CD4-positive, alpha-beta T cell (primary cell): ENCODE measurements at regions not wholly inside any gene's neighbourhood (a gene's known extent, or its start where the extent isn't known, plus 50 kb on each side); places are given as distances from the start of the nearest gene placed in this dataset.
"Not testable (repeated sequence)": the region's sequence is repeated elsewhere in the genome, so short reads cannot be mapped to it uniquely, and the experiment has no call there.

Experiments
- ATAC-seq: fragments of 200-7000 bp; cut with Tn5 transposase; one replicate; pipeline ENCODE4 v1.10.0; 2022; ENCODE audit warnings: mild to moderate bottlenecking; ENCODE audit not compliant: poor library complexity
- CTCF ChIA-PET: fragments of 350-600 bp; sonication (Branson Sonifier 250); formaldehyde crosslinking; loops from one replicate; lab custom pipeline; 2021; ENCODE audit warnings: antibody characterized with exemption, inconsistent platforms; lab: Charles Lee
- POLR2A ChIA-PET: fragments of 350-600 bp; sonication (Branson Sonifier 250); formaldehyde crosslinking; loops from one replicate; lab custom pipeline; 2021; ENCODE audit warnings: antibody characterized with exemption, inconsistent platforms; lab: Charles Lee
- DNase-seq, 14 experiments: peaks; one replicate each; pipeline ENCODE4 v3.0.0-alpha.2; 2013 to 2020; ENCODE audit warnings: mixed read lengths in 2 of 14
- H3K27ac ChIP-seq, 2 donors: one replicate each; pipeline versions ENCODE4 v1.5.1 to v1.7.0; 2013; ENCODE audit warnings: low read length in 2 of 2, low read depth in 1 of 2, mild to moderate bottlenecking in 1 of 2
- H3K27me3 ChIP-seq, 2 experiments: 1 replicate in 1 of 2; 2 replicates in 1 of 2; pipeline versions ENCODE4 v1.6.1 to v1.7.0; 2013; ENCODE audit warnings: low read length in 2 of 2, control low read depth in 1 of 2, mild to moderate bottlenecking in 1 of 2, moderate library complexity in 1 of 2; ENCODE audit not compliant: insufficient read depth in 2 of 2, control insufficient read depth in 1 of 2
- H3K36me3 ChIP-seq: one replicate; pipeline ENCODE4 v1.6.1; 2013; ENCODE audit warnings: low read length, control low read depth; ENCODE audit not compliant: insufficient read depth
- H3K4me1 ChIP-seq: one replicate; pipeline ENCODE4 v1.6.1; 2013; ENCODE audit warnings: low read length, control low read depth; ENCODE audit not compliant: insufficient read depth
- H3K4me3 ChIP-seq: one replicate; pipeline ENCODE4 v1.5.1; 2013; ENCODE audit warnings: mild to moderate bottlenecking, low read length, moderate library complexity
- H3K9me3 ChIP-seq, 2 experiments: 1 replicate in 1 of 2; 2 replicates in 1 of 2; pipeline versions ENCODE4 v1.6.1 to v1.7.0; 2013; ENCODE audit warnings: low read length in 2 of 2, mild to moderate bottlenecking in 2 of 2, control low read depth in 1 of 2, moderate library complexity in 1 of 2; ENCODE audit not compliant: control insufficient read depth in 1 of 2, insufficient read depth in 1 of 2
- H3K27ac Mint-ChIP-seq: one replicate; pipeline ENCODE4 v1.8.0; 2020; ENCODE audit warnings: mixed read lengths
- H3K27me3 Mint-ChIP-seq: one replicate; pipeline ENCODE4 v1.8.0; 2021; ENCODE audit warnings: mixed read lengths
- H3K36me3 Mint-ChIP-seq: one replicate; pipeline ENCODE4 v1.8.0; 2021; ENCODE audit warnings: low read depth, mixed read lengths
- H3K4me1 Mint-ChIP-seq: one replicate; pipeline ENCODE4 v1.8.0; 2021; ENCODE audit warnings: low read depth, mixed read lengths
- H3K4me3 Mint-ChIP-seq: one replicate; pipeline ENCODE4 v1.8.0; 2020; ENCODE audit warnings: mild to moderate bottlenecking, mixed read lengths
- H3K9me3 Mint-ChIP-seq: one replicate; pipeline ENCODE4 v1.8.0; 2020; ENCODE audit warnings: mixed read lengths
- CTCF ChIP-seq: fragments of 200-600 bp; IDR thresholded peaks from one replicate; pipeline ENCODE4 v1.8.0; 2022; ENCODE audit warnings: antibody characterized with exemption, mild to moderate bottlenecking
- intact Hi-C, 2 experiments: fragments of 100-400 bp; cut with DNase I in 1 of 2; cut with micrococcal nuclease in 1 of 2; formaldehyde crosslinking; loops; one replicate each; pipeline versions ENCODE4 v1.15.1 to v1.9.0; 2023 to 2025; cut with DNase I, micrococcal nuclease

GRCh38 chr4:181834071-181834470 lies 409.1 kb upstream of the TENM3 start:
- CTCF ChIA-PET = no interaction called here
- DNase-seq = no peak
- Mint-ChIP-seq H3K9me3 (peaks cover 3% of the 10 kb centered on the region), H3K27me3 (no peaks in the 10 kb centered on the region), H3K36me3 (no peaks in the 10 kb centered on the region), H3K4me1 (no peaks in the 10 kb centered on the region), H3K27ac (no peak overlapping the region), H3K4me3 (no peak overlapping the region)
- TF ChIP-seq CTCF = no peak
- POLR2A ChIA-PET = no interaction called here
- Histone ChIP-seq H3K9me3 (peaks cover 0 to 4% of the 10 kb centered on the region in 2 experiments), H3K27me3 (no peaks in the 10 kb centered on the region), H3K4me3 (no peak overlapping the region), H3K36me3 (no peaks in the 10 kb centered on the region), H3K4me1 (no peaks in the 10 kb centered on the region), H3K27ac (no peak overlapping the region)
- no peak for ATAC-seq
- intact Hi-C loops = no loop called here

- Histone ChIP-seq H3K9me3 (peaks cover 0 to 4% of the 10 kb centered on the region in 2 experiments), H3K27ac (no peak overlapping the region), H3K27me3 (no peaks in the 10 kb centered on the region), H3K36me3 (no peaks in the 10 kb centered on the region), H3K4me3 (no peak overlapping the region), H3K4me1 (no peaks in the 10 kb centered on the region)
- POLR2A ChIA-PET = no interaction called here
- TF ChIP-seq CTCF = no peak
- intact Hi-C loops = no loop called here
- no peaks in the 10 kb centered on the region for H3K36me3 Mint-ChIP-seq
- DNase-seq = no peak
- H3K27me3 Mint-ChIP-seq = no peaks in the 10 kb centered on the region
- H3K4me3 Mint-ChIP-seq = no peak overlapping the region
- CTCF ChIA-PET = no interaction called here
- H3K9me3 Mint-ChIP-seq = peaks cover 3% of the 10 kb centered on the region
- no peaks in the 10 kb centered on the region for H3K4me1 Mint-ChIP-seq
- ATAC-seq = no peak
- H3K27ac Mint-ChIP-seq = no peak overlapping the region
Observed at GRCh38 chr4:181835348-181835747, 407.9 kb upstream of the TENM3 start.

- DNase-seq (no peak), ATAC-seq (no peak)
- H3K4me1 ChIP-seq = no peaks in the 10 kb centered on the region
- Mint-ChIP-seq H3K36me3 (no peaks in the 10 kb centered on the region), H3K27ac (no peak overlapping the region), H3K4me1 (no peaks in the 10 kb centered on the region), H3K4me3 (no peak overlapping the region), H3K9me3 (peaks cover 3% of the 10 kb centered on the region), H3K27me3 (no peaks in the 10 kb centered on the region)
- POLR2A ChIA-PET = no interaction called here
- intact Hi-C loops = no loop called here
- H3K4me3 ChIP-seq = no peak overlapping the region
- H3K27ac ChIP-seq = no peak overlapping the region
- H3K36me3 ChIP-seq = no peaks in the 10 kb centered on the region
- CTCF ChIA-PET = no interaction called here
- peaks cover 0 to 4% of the 10 kb centered on the region in 2 experiments for H3K9me3 ChIP-seq
- TF ChIP-seq CTCF = no peak
- H3K27me3 ChIP-seq = no peaks in the 10 kb centered on the region
Observed at GRCh38 chr4:181838253-181838652, 404.9 kb upstream of the TENM3 start.

- POLR2A ChIA-PET, H3K4me3 Mint-ChIP-seq, DNase-seq, H3K27me3 ChIP-seq, H3K4me3 ChIP-seq, ATAC-seq, H3K27ac ChIP-seq, H3K27ac Mint-ChIP-seq, H3K9me3 ChIP-seq, H3K36me3 Mint-ChIP-seq, CTCF ChIA-PET, H3K9me3 Mint-ChIP-seq, H3K4me1 ChIP-seq, H3K4me1 Mint-ChIP-seq, H3K36me3 ChIP-seq, H3K27me3 Mint-ChIP-seq: not testable (repeated sequence)
- intact Hi-C loops = loop anchor here in 1 of 2 experiments (5.0 kb wide), 1 partner anchor 79 kb away; no protein-coding TSS in a partner anchor
Observed at GRCh38 chr4:181843797-181844196, 399.4 kb upstream of the TENM3 start.
